ENCODE measurements at regions not wholly inside any gene's neighbourhood (a gene's known extent, or its start where the extent isn't known, plus 50 kb on each side); places are given as distances from the start of the nearest gene placed in this dataset.

- no peak for TF ChIP-seq CTCF (IDR thresholded peaks at IDR 0.05; ENCODE audit: extremely low read depth, insufficient read depth, missing control alignments)
- in situ Hi-C loops (cut with MboI; ENCODE audit: low pct_unique_long_range_greater_than_20kb, low sequenced_read_pairs, unreplicated experiment), result no loop called here
These were observed 290.4 kb upstream of the ZC3H15 start for GRCh38 chr2:186195696-186196095.

GRCh38 chr2:186197955-186198354 lies 288.1 kb upstream of the ZC3H15 start:
- no peak for DNase-seq (ENCODE audit: low spot score)
- TF ChIP-seq CTCF (IDR thresholded peaks at IDR 0.05; ENCODE audit: extremely low read depth, insufficient read depth, missing control alignments), result no peak
- in situ Hi-C loops (cut with MboI; ENCODE audit: low pct_unique_long_range_greater_than_20kb, low sequenced_read_pairs, unreplicated experiment), result no loop called here

More at GRCh38 chr2:186195696-186196095, 290.4 kb upstream of the ZC3H15 start:
- DNase-seq (ENCODE audit: low spot score), result no peak

GRCh38 chr2:186199029-186199428 lies 287.0 kb upstream of the ZC3H15 start:
- DNase-seq (ENCODE audit: low spot score), result no peak
- in situ Hi-C loops (cut with MboI; ENCODE audit: low pct_unique_long_range_greater_than_20kb, low sequenced_read_pairs, unreplicated experiment), result no loop called here
- no peak for TF ChIP-seq CTCF (IDR thresholded peaks at IDR 0.05; ENCODE audit: extremely low read depth, insufficient read depth, missing control alignments)

- no peak for DNase-seq (ENCODE audit: low spot score)
- no peak for TF ChIP-seq CTCF (IDR thresholded peaks at IDR 0.05; ENCODE audit: extremely low read depth, insufficient read depth, missing control alignments)
- in situ Hi-C loops (cut with MboI; ENCODE audit: low pct_unique_long_range_greater_than_20kb, low sequenced_read_pairs, unreplicated experiment), result no loop called here
These were observed 284.7 kb upstream of the ZC3H15 start for GRCh38 chr2:186201371-186201770.

- no peak for DNase-seq (ENCODE audit: low spot score)
- in situ Hi-C loops (cut with MboI; ENCODE audit: low pct_unique_long_range_greater_than_20kb, low sequenced_read_pairs, unreplicated experiment), result no loop called here
These were observed 280.7 kb upstream of the ZC3H15 start for GRCh38 chr2:186205254-186205911.

GRCh38 chr2:186209532-186209931 lies 276.5 kb upstream of the ZC3H15 start:
- DNase-seq (ENCODE audit: low spot score), result no peak
- in situ Hi-C loops (cut with MboI; ENCODE audit: low pct_unique_long_range_greater_than_20kb, low sequenced_read_pairs, unreplicated experiment), result no loop called here
- no peak for TF ChIP-seq CTCF (IDR thresholded peaks at IDR 0.05; ENCODE audit: extremely low read depth, insufficient read depth, missing control alignments)

More at GRCh38 chr2:186205254-186205911, 280.7 kb upstream of the ZC3H15 start:
- no peak for TF ChIP-seq CTCF (IDR thresholded peaks at IDR 0.05; ENCODE audit: extremely low read depth, insufficient read depth, missing control alignments)
